H1 (cell line): ENCODE measurements at regions not wholly inside any gene's neighbourhood (a gene's known extent, or its start where the extent isn't known, plus 50 kb on each side); places are given as distances from the start of the nearest gene placed in this dataset.

ENCODE experiments used
- POLR2A ChIP-seq, 2 experiments: IDR thresholded peaks; 1 replicate in 1 of 2; 2 replicates in 1 of 2; pipeline ENCODE4 v1.6.1; 2011; ENCODE audit warnings: low read depth in 2 of 2, low read length in 2 of 2, mild to moderate bottlenecking in 2 of 2; ENCODE audit errors: control extremely low read depth in 1 of 2
- TAF1 ChIP-seq: IDR thresholded peaks from 2 replicates; pipeline ENCODE4 v1.6.1; 2011; ENCODE audit warnings: mild to moderate bottlenecking, low read depth, low read length
- TF ChIP-seq, protein P1 (sequence below), 3 experiments: IDR thresholded peaks; 1 replicate in 2 of 3; 2 replicates in 1 of 3; pipeline versions ENCODE4 v1.5.1 to v1.6.1; 2011; ENCODE audit warnings: low read length in 3 of 3, mild to moderate bottlenecking in 3 of 3, inconsistent platforms in 2 of 3, low read depth in 1 of 3, moderate library complexity in 1 of 3; ENCODE audit not compliant: insufficient read depth in 1 of 3; ENCODE audit errors: control extremely low read depth in 1 of 3
- TF ChIP-seq, protein P2 (sequence below): IDR thresholded peaks from 2 replicates; pipeline ENCODE4 v1.6.1; 2012; ENCODE audit warnings: inconsistent platforms

DNA sequence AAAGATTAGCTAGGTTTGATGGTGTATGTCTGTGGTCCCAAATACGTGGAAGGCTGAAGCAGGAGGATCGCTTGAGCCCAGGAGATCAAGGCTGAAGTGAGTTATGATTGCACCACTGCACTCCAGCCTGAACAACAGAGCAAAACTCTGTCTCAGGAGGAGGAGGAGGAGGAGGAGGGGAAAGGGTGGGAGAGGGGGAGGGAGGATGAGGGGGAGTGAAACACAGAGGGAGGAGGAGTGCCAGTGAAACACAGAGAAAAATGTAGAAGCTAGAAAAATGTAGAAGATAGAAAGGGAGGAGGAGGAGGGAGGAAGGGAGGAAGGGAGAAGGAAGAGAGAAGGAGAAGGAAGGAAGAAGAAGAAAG is 387.5 kb downstream of the MTX2 start:
- TF ChIP-seq TAF1 (no peak), POLR2A (IDR thresholded peaks at IDR 0.05; ENCODE audit: control extremely low read depth in 1 of 2, low read depth in 2 of 2, low read length in 2 of 2) (no peak)
- TF ChIP-seq, protein P1, sequence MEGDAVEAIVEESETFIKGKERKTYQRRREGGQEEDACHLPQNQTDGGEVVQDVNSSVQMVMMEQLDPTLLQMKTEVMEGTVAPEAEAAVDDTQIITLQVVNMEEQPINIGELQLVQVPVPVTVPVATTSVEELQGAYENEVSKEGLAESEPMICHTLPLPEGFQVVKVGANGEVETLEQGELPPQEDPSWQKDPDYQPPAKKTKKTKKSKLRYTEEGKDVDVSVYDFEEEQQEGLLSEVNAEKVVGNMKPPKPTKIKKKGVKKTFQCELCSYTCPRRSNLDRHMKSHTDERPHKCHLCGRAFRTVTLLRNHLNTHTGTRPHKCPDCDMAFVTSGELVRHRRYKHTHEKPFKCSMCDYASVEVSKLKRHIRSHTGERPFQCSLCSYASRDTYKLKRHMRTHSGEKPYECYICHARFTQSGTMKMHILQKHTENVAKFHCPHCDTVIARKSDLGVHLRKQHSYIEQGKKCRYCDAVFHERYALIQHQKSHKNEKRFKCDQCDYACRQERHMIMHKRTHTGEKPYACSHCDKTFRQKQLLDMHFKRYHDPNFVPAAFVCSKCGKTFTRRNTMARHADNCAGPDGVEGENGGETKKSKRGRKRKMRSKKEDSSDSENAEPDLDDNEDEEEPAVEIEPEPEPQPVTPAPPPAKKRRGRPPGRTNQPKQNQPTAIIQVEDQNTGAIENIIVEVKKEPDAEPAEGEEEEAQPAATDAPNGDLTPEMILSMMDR (IDR thresholded peaks at IDR 0.05; ENCODE audit: control extremely low read depth in 1 of 3, insufficient read depth in 1 of 3, low read depth in 1 of 3, low read length in 3 of 3), result no peak
- TF ChIP-seq, protein P2, sequence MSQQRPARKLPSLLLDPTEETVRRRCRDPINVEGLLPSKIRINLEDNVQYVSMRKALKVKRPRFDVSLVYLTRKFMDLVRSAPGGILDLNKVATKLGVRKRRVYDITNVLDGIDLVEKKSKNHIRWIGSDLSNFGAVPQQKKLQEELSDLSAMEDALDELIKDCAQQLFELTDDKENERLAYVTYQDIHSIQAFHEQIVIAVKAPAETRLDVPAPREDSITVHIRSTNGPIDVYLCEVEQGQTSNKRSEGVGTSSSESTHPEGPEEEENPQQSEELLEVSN, result no peak
